Kidney epithelial cell (primary cell): ENCODE measurements at regions not wholly inside any gene's neighbourhood (a gene's known extent, or its start where the extent isn't known, plus 50 kb on each side); places are given as distances from the start of the nearest gene placed in this dataset.
A peak's percentile ranks its signal among the peaks of the same experiment; 100 is the strongest.

Experiments
- DNase-seq: peaks from one replicate; pipeline ENCODE4 v3.0.0-alpha.2; 2010; ENCODE audit warnings: low read depth
- H3K27me3 ChIP-seq: 2 replicates; pipeline ENCODE4 v1.6.0; 2011; ENCODE audit warnings: low read length; ENCODE audit not compliant: control insufficient read depth, insufficient read depth
- H3K36me3 ChIP-seq: 2 replicates; pipeline ENCODE4 v1.5.1; 2011; ENCODE audit warnings: low read length; ENCODE audit not compliant: control insufficient read depth, insufficient read depth
- H3K4me3 ChIP-seq: 2 replicates; pipeline ENCODE4 v1.5.1; 2011; ENCODE audit warnings: low read depth, mild to moderate bottlenecking, control low read depth, low read length
- CTCF ChIP-seq: IDR thresholded peaks from 2 replicates; pipeline ENCODE4 v1.5.1; 2011; ENCODE audit warnings: mild to moderate bottlenecking, moderate library complexity, low read length, control low read depth, inconsistent platforms; ENCODE audit not compliant: insufficient read depth, poor library complexity, severe bottlenecking

GRCh38 chr5:123771715-123772114 is 259.7 kb downstream of the CSNK1G3 start:
- Histone ChIP-seq H3K4me3 (no peak overlapping the region), H3K36me3 (no peaks in the 10 kb centered on the region), H3K27me3 (no peaks in the 10 kb centered on the region)
- DNase-seq: no peak
- no peak for TF ChIP-seq CTCF

GRCh38 chr5:123763201-123763600 is 251.2 kb downstream of the CSNK1G3 start:
- Histone ChIP-seq H3K4me3 (no peak overlapping the region), H3K36me3 (no peaks in the 10 kb centered on the region), H3K27me3 (no peaks in the 10 kb centered on the region)
- DNase-seq: no peak
- no peak for TF ChIP-seq CTCF

- no peak for DNase-seq
- TF ChIP-seq CTCF: no peak
- Histone ChIP-seq H3K27me3 (no peaks in the 10 kb centered on the region), H3K36me3 (no peaks in the 10 kb centered on the region), H3K4me3 (no peak overlapping the region)
Observed at GRCh38 chr5:123756816-123757215, 244.8 kb downstream of the CSNK1G3 start.

GRCh38 chr5:123756318-123756665 is 244.3 kb downstream of the CSNK1G3 start:
- no peaks in the 10 kb centered on the region for H3K36me3 ChIP-seq
- DNase-seq: no peak
- no peak overlapping the region for H3K4me3 ChIP-seq
- no peak for TF ChIP-seq CTCF
- no peaks in the 10 kb centered on the region for H3K27me3 ChIP-seq

- DNase-seq: peak; percentile 34
- no peak overlapping the region for H3K4me3 ChIP-seq
- no peaks in the 10 kb centered on the region for H3K27me3 ChIP-seq
- H3K36me3 ChIP-seq: no peaks in the 10 kb centered on the region
- no peak for TF ChIP-seq CTCF
Observed at GRCh38 chr5:123755653-123756317, 243.8 kb downstream of the CSNK1G3 start.

GRCh38 chr5:123754908-123755307 is 242.9 kb downstream of the CSNK1G3 start:
- Histone ChIP-seq H3K4me3 (no peak overlapping the region), H3K36me3 (no peaks in the 10 kb centered on the region), H3K27me3 (no peaks in the 10 kb centered on the region)
- DNase-seq: no peak
- no peak for TF ChIP-seq CTCF
